ENCODE measurements at regions not wholly inside any gene's neighbourhood (a gene's known extent, or its start where the extent isn't known, plus 50 kb on each side); places are given as distances from the start of the nearest gene placed in this dataset.

DNA sequence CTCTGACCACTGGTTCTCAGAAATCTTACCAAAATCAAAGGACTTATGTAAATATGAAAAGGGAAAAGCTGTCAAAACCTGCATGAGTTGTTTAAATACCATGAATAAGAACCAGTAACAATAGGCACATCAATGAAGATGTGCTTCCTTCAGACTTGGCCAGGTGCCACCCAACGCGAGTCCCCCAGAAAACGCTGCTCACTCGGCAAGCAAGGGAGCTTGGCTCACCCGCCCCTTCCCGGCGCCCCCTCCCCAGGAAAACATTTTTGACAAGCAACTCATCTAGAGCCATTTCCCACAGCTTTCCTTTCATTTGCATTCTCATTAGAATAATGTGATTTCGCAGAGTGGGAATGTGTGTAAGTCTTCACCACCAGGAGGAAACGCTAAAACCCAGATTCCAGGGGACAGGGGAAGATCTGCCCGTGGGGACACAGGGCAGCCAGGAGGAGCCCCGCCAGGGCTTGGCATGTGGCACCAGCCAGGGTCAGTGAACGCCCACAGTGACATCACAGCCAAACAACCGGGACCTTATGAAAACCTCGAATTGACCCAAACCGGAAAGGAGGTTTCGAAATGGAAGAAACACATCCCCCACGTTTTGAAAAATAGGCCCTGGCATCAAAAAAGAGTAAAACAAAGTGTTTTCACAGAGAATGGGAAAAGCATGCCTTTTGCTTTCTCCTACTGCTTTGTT lies 366.2 kb upstream of the TSHZ3 start:
- ChIA-PET CTCF (no interaction called here), POLR2A (ENCODE audit: unreplicated experiment) (no interaction called here)
- dilution Hi-C loops (cut with HindIII; ENCODE audit: low sequenced_read_pairs, unreplicated experiment) (no loop called here), intact Hi-C loops (cut with micrococcal nuclease) (no loop called here), in situ Hi-C loops (cut with MboI; ENCODE audit: low sequenced_read_pairs) (no loop called here)
- H4K91ac ChIP-seq (ENCODE audit: insufficient read depth, low read depth, low read length), result no peak overlapping the region
- H4K5ac ChIP-seq (ENCODE audit: low read depth, low read length), result no peak overlapping the region
- no peak overlapping the region for H3K14ac ChIP-seq (replicated peaks; ENCODE audit: low read depth, low read length)
- no peaks in the 10 kb centered on the region for H4K20me1 ChIP-seq (ENCODE audit: insufficient read depth, low read length)
- no peak overlapping the region for H3K4me3 ChIP-seq (ENCODE audit: insufficient read depth, low read depth, low read length)
- no peaks in the 10 kb centered on the region for H3K27me3 ChIP-seq (ENCODE audit: control insufficient read depth, insufficient read depth, low read length)
- no peak overlapping the region for H2BK120ac ChIP-seq (ENCODE audit: low read depth, low read length)
- H2AFZ ChIP-seq (replicated peaks; ENCODE audit: low read length, poor library complexity), result no peak overlapping the region
- H3K4me1 ChIP-seq (ENCODE audit: control insufficient read depth, insufficient read depth, low read length), result no peaks in the 10 kb centered on the region
- H3K18ac ChIP-seq (ENCODE audit: low read depth, low read length), result no peak overlapping the region
- 20% methylated on average over 1 of the region's 17 CpGs; no CpG with 5 or more reads in 1 of the 2 experiments for WGBS, 2 experiments (ENCODE audit: extremely low coverage in 2 of 2, insufficient read length in 1 of 2)
- H3K23ac ChIP-seq (ENCODE audit: low read depth, low read length), result no peak overlapping the region
- H3K4me2 ChIP-seq (ENCODE audit: low read depth, low read length), result no peak overlapping the region
- H3K4ac ChIP-seq (ENCODE audit: low read depth, low read length), result no peak overlapping the region
- DNase-seq (no peak), ATAC-seq (ENCODE audit: low read depth) (no peak)
- H4K8ac ChIP-seq (ENCODE audit: low read depth in 2 of 2, low read length in 2 of 2), result no peak overlapping the region
- H2AK5ac ChIP-seq (ENCODE audit: low read depth, low read length), result no peak overlapping the region
- no peaks in the 10 kb centered on the region for H3K79me1 ChIP-seq (ENCODE audit: low read depth in 1 of 2, low read length in 2 of 2)
- no peaks in the 10 kb centered on the region for H3K9me1 ChIP-seq (ENCODE audit: insufficient read depth, low read length)
- no peaks in the 10 kb centered on the region; the same call in 1 of the 2 replicates for H3K9me3 ChIP-seq (ENCODE audit: control insufficient read depth, insufficient read depth, low read length)
- no peak for TF ChIP-seq CEBPB (IDR thresholded peaks at IDR 0.05; ENCODE audit: low read depth, low read length)
- TF ChIP-seq BHLHE40 (IDR thresholded peaks at IDR 0.05; ENCODE audit: low read depth, low read length), result no peak
- no peak for TF ChIP-seq RCOR1 (IDR thresholded peaks at IDR 0.05; ENCODE audit: insufficient replicate concordance, low read length)
- TF ChIP-seq MXI1 (IDR thresholded peaks at IDR 0.05; ENCODE audit: borderline replicate concordance, low read depth, low read length), result no peak
- TF ChIP-seq CHD1 (IDR thresholded peaks at IDR 0.05; ENCODE audit: low read depth, low read length), result no peak
- no peak for TF ChIP-seq POLR2A (IDR thresholded peaks at IDR 0.05; ENCODE audit: low read depth, low read length)
- no peak for TF ChIP-seq ELK1 (IDR thresholded peaks at IDR 0.05; ENCODE audit: borderline replicate concordance, low read depth, low read length)
- TF ChIP-seq MAFK (IDR thresholded peaks at IDR 0.05; ENCODE audit: low read depth, low read length), result no peak
- no peak for TF ChIP-seq CTCF (conservative IDR thresholded peaks at IDR 0.05; ENCODE audit: low read depth, low read length)
- no peak for TF ChIP-seq SMC3 (IDR thresholded peaks at IDR 0.05; ENCODE audit: low read depth, low read length)
- TF ChIP-seq RAD21 (IDR thresholded peaks at IDR 0.05; ENCODE audit: low read length), result no peak
- no peak for TF ChIP-seq RFX5 (IDR thresholded peaks at IDR 0.05; ENCODE audit: low read depth, low read length)
- no peak for TF ChIP-seq FOS (IDR thresholded peaks at IDR 0.05; ENCODE audit: low read depth, low read length)
- no peak for TF ChIP-seq MAZ (IDR thresholded peaks at IDR 0.05; ENCODE audit: borderline replicate concordance, low read depth, low read length)
- TF ChIP-seq NFE2L2 (IDR thresholded peaks at IDR 0.05; ENCODE audit: low read depth, low read length), result no peak
- no peak for TF ChIP-seq USF2 (IDR thresholded peaks at IDR 0.05; ENCODE audit: low read depth, low read length)
- no TSS peak for BruUV-seq (replicated peaks)
- no peak overlapping the region for H3K27ac ChIP-seq (ENCODE audit: insufficient read depth, low read length)
- H2BK5ac ChIP-seq (ENCODE audit: low read depth, low read length, poor library complexity, severe bottlenecking), result no peak overlapping the region
- H3K9ac ChIP-seq (ENCODE audit: low read depth, low read length), result no peak overlapping the region
- no peak overlapping the region for H2AK9ac ChIP-seq (replicated peaks; ENCODE audit: low read depth, low read length, poor library complexity)
- H3K36me3 ChIP-seq (ENCODE audit: control insufficient read depth, insufficient read depth, low read length), result no peaks in the 10 kb centered on the region
- H2BK20ac ChIP-seq (ENCODE audit: low read depth, low read length), result no peak overlapping the region
- no peak overlapping the region for H2BK15ac ChIP-seq (ENCODE audit: low read depth, low read length)
- H3K56ac ChIP-seq (ENCODE audit: extremely low read depth, insufficient read depth, low read length), result no peak overlapping the region

Measured in IMR-90 (cell line).